HepG2 (cell line): ENCODE measurements at regions not wholly inside any gene's neighbourhood (a gene's known extent, or its start where the extent isn't known, plus 50 kb on each side); places are given as distances from the start of the nearest gene placed in this dataset.

Source experiments
- ATAC-seq: fragments of 200-7000 bp; cut with Tn5 transposase; 3 replicates; pipeline ENCODE4 v1.9.1; 2020; ENCODE audit warnings: mild to moderate bottlenecking, moderate library complexity
- BruUV-seq: library from RNA; stranded (reverse); fragments of 400-500 nt; replicated peaks from 2 replicates; lab custom pipeline; 2021; lab: Mats Ljungman, UMichigan
- CTCF ChIA-PET: fragments of 300-600 bp; formaldehyde crosslinking; extraction: SDS; loops from one replicate; lab custom pipeline; 2021; ENCODE audit warnings: low total read pairs, inconsistent platforms, low intra/inter-chr PET ratio; lab: Yijun Ruan, JAX
- POLR2A ChIA-PET: fragments of 350-600 bp; sonication (Branson Sonifier 250); formaldehyde crosslinking; loops from one replicate; lab custom pipeline; 2020; ENCODE audit warnings: antibody characterized with exemption, inconsistent platforms; lab: Yijun Ruan, JAX
- DNase-seq: peaks from one replicate; pipeline ENCODE4 v3.0.0-alpha.2; 2015; ENCODE audit warnings: low spot score
- FAIRE-seq: peaks from 3 replicates; lab custom pipeline; 2011; peaks lifted over from hg19 to GRCh38; lab: Jason Lieb, UNC
- H2AFZ ChIP-seq: one replicate; pipeline ENCODE4 v1.6.1; 2011; ENCODE audit warnings: low read length, inconsistent platforms
- H3K27ac ChIP-seq: fragments of 300-600 bp; 3 replicates; pipeline ENCODE4 v1.8.0; 2011; ENCODE audit warnings: mixed run types, mild to moderate bottlenecking, mixed read lengths, low read length, inconsistent platforms; ENCODE audit not compliant: insufficient read depth; ENCODE audit errors: extremely low read length
- H3K27me3 ChIP-seq, 2 experiments: fragments of 200-600 bp in 1 of 2; 2 replicates in 1 of 2; 3 replicates in 1 of 2; pipeline versions ENCODE4 v1.6.0 to v1.8.0; 2011; ENCODE audit warnings: low read length in 2 of 2, mild to moderate bottlenecking in 2 of 2, moderate library complexity in 2 of 2, inconsistent platforms in 1 of 2; ENCODE audit not compliant: insufficient read depth in 2 of 2, control insufficient read depth in 1 of 2
- H3K36me3 ChIP-seq, 2 experiments: fragments of 200-600 bp in 1 of 2; replicated peaks in 1 of 2; 2 replicates in 1 of 2; 3 replicates in 1 of 2; pipeline versions ENCODE4 v1.5.1 to v1.8.0; 2011; ENCODE audit warnings: low read length in 2 of 2, inconsistent platforms in 1 of 2; ENCODE audit not compliant: insufficient read depth in 2 of 2, control insufficient read depth in 1 of 2
- H3K4me1 ChIP-seq: 2 replicates; pipeline ENCODE4 v1.5.1; 2012; ENCODE audit warnings: low read length, inconsistent platforms; ENCODE audit not compliant: insufficient read depth
- H3K4me2 ChIP-seq: 2 replicates; pipeline ENCODE4 v1.6.0; 2011; ENCODE audit warnings: low read depth, low read length, inconsistent platforms
- H3K4me3 ChIP-seq, 3 experiments: fragments of 200-600 bp in 1 of 3; sonication (generic), shearing (Covaris generic) in 1 of 3; replicated peaks in 1 of 3; 2 replicates each; pipeline ENCODE4 v1.5.1; 2011 to 2016; ENCODE audit warnings: low read length in 3 of 3, inconsistent platforms in 2 of 3, low read depth in 2 of 3, mild to moderate bottlenecking in 2 of 3, control low read depth in 1 of 3, mixed read lengths in 1 of 3; ENCODE audit not compliant: insufficient read depth in 1 of 3
- H3K79me2 ChIP-seq: one replicate; pipeline ENCODE4 v1.6.1; 2011; ENCODE audit warnings: low read length, inconsistent platforms; ENCODE audit not compliant: insufficient read depth
- H3K9ac ChIP-seq: 2 replicates; pipeline ENCODE4 v1.6.0; 2011; ENCODE audit warnings: mild to moderate bottlenecking, low read depth, low read length, inconsistent platforms; ENCODE audit not compliant: insufficient read depth
- H3K9me3 ChIP-seq: 2 replicates; pipeline ENCODE4 v1.5.1; 2012; ENCODE audit warnings: mild to moderate bottlenecking, low read length
- H4K20me1 ChIP-seq: 2 replicates; pipeline ENCODE4 v1.6.0; 2011; ENCODE audit warnings: inconsistent platforms, mild to moderate bottlenecking, low read length, moderate library complexity; ENCODE audit not compliant: insufficient read depth
- BHLHE40 ChIP-seq: IDR thresholded peaks from 2 replicates; pipeline ENCODE4 v1.6.1; 2011; ENCODE audit warnings: low read length, improper control_type of control experiment
- FOXO1 ChIP-seq: sonication (generic); formaldehyde crosslinking; IDR thresholded peaks from 2 replicates; pipeline ENCODE4 v1.4.0; 2020; ENCODE audit warnings: missing genetic modification reagents
- KDM5A ChIP-seq: fragments of 200-600 bp; sonication (generic); IDR thresholded peaks from 2 replicates; pipeline ENCODE4 v1.7.0; 2018; ENCODE audit warnings: antibody characterized with exemption, mild to moderate bottlenecking, low read length, borderline replicate concordance
- NFYB ChIP-seq: sonication (generic); formaldehyde crosslinking; IDR thresholded peaks from 2 replicates; pipeline ENCODE4 v1.4.0; 2020; ENCODE audit warnings: missing genetic modification reagents
- SRF ChIP-seq: IDR thresholded peaks from 2 replicates; pipeline ENCODE4 v1.6.1; 2011; ENCODE audit warnings: mild to moderate bottlenecking, low read depth, low read length, moderate library complexity
- STAT5B ChIP-seq: sonication (generic); formaldehyde crosslinking; IDR thresholded peaks from 2 replicates; pipeline ENCODE4 v1.4.0; 2020; ENCODE audit warnings: missing genetic modification reagents
- WIZ ChIP-seq: sonication (generic); formaldehyde crosslinking; IDR thresholded peaks from 2 replicates; pipeline ENCODE4 v1.5.1; 2020; ENCODE audit warnings: mild to moderate bottlenecking, missing genetic modification reagents
- ZNF10 ChIP-seq: sonication (generic); formaldehyde crosslinking; IDR thresholded peaks from 2 replicates; pipeline ENCODE4 v1.4.0; 2020; ENCODE audit warnings: mild to moderate bottlenecking, low read depth, missing genetic modification reagents, borderline replicate concordance
- ZNF337 ChIP-seq: sonication (generic); formaldehyde crosslinking; IDR thresholded peaks from 2 replicates; pipeline ENCODE4 v1.5.1; 2020; ENCODE audit warnings: missing genetic modification reagents, low read depth, mild to moderate bottlenecking, borderline replicate concordance
- ZNF530 ChIP-seq: sonication (generic); formaldehyde crosslinking; IDR thresholded peaks from 2 replicates; pipeline ENCODE4 v1.5.0; 2020; ENCODE audit warnings: low read depth, mild to moderate bottlenecking, missing genetic modification reagents
- ZNF567 ChIP-seq: sonication (generic); formaldehyde crosslinking; IDR thresholded peaks from 2 replicates; pipeline ENCODE4 v1.8.1; 2023; ENCODE audit warnings: mild to moderate bottlenecking, missing genetic modification reagents, borderline replicate concordance
- ZNF772 ChIP-seq: sonication (generic); formaldehyde crosslinking; IDR thresholded peaks from 2 replicates; pipeline ENCODE4 v1.5.0; 2020; ENCODE audit warnings: mild to moderate bottlenecking, missing genetic modification reagents
- WGBS: methylation state at CpG from one replicate; pipeline ENCODE4 v1.1.6; 2017; ENCODE audit warnings: low lambda C conversion rate; 5-methylcytosine and 5-hydroxymethylcytosine counted together
- in situ Hi-C: cut with HindIII; loops from 2 replicates; pipeline ENCODE4 v1.10.0; 2017; ENCODE audit warnings: low pct_unique_long_range_greater_than_20kb; ENCODE audit not compliant: extremely low pct_ligation_motif_present
- intact Hi-C: fragments of 100-400 bp; cut with micrococcal nuclease; formaldehyde crosslinking; loops from one replicate; pipeline ENCODE4 v1.10.0; 2022; ENCODE audit not compliant: unreplicated experiment
- TF ChIP-seq, protein P1 (sequence below): sonication (generic); formaldehyde crosslinking; IDR thresholded peaks from 2 replicates; pipeline ENCODE4 v1.5.0; 2020; ENCODE audit warnings: missing genetic modification reagents
- TF ChIP-seq, protein P2 (sequence below): sonication (generic); formaldehyde crosslinking; IDR thresholded peaks from 2 replicates; pipeline ENCODE4 v1.5.0; 2020; ENCODE audit warnings: missing genetic modification reagents
- TF ChIP-seq, protein P3 (sequence below): sonication (generic); formaldehyde crosslinking; IDR thresholded peaks from 2 replicates; pipeline ENCODE4 v1.4.0; 2020; ENCODE audit warnings: missing genetic modification reagents
- TF ChIP-seq, protein P4 (sequence below): sonication (generic); formaldehyde crosslinking; IDR thresholded peaks from 2 replicates; pipeline ENCODE4 v1.8.1; 2023; ENCODE audit warnings: mild to moderate bottlenecking, missing genetic modification reagents, borderline replicate concordance
- TF ChIP-seq, protein P5 (sequence below): sonication (generic); formaldehyde crosslinking; IDR thresholded peaks from 2 replicates; pipeline ENCODE4 v1.4.0; 2020; ENCODE audit warnings: missing genetic modification reagents

DNA sequence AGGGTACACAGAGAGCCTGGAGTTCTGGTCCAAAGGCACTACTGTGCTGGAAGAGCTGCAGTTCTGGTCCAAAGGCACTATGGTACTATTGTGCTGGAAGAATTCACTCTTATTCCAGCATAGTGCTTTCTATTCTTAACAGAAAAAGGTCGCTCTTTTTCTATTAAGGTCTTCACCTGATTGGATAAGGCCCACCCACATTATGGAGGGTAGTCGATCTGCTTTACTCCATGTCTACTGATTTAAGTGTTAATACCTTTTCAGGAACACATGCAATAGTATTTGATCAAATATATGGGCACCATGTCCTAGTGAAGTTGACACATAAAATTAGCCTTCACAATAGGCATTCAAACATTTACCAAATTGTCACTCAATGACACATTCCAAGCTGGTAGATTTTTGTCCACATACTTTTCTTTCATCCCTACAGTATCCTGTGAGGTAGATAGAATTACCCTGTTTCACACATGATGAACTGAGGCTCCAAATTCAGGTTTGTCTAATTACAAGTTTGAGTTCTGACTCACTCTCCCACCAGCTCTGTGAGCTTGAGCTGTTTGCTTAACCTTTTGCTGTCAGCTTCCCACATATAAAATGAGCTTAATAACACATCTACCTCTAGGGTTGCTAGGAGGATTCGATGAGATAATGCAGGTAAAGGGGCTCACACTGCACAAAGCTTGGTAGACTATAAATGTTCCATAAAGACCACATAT lies 129.9 kb downstream of the AIPL1 start (continued):
- TF ChIP-seq ZNF772 (CRISPR knock-in tag): no peak
- TF ChIP-seq, protein P1, sequence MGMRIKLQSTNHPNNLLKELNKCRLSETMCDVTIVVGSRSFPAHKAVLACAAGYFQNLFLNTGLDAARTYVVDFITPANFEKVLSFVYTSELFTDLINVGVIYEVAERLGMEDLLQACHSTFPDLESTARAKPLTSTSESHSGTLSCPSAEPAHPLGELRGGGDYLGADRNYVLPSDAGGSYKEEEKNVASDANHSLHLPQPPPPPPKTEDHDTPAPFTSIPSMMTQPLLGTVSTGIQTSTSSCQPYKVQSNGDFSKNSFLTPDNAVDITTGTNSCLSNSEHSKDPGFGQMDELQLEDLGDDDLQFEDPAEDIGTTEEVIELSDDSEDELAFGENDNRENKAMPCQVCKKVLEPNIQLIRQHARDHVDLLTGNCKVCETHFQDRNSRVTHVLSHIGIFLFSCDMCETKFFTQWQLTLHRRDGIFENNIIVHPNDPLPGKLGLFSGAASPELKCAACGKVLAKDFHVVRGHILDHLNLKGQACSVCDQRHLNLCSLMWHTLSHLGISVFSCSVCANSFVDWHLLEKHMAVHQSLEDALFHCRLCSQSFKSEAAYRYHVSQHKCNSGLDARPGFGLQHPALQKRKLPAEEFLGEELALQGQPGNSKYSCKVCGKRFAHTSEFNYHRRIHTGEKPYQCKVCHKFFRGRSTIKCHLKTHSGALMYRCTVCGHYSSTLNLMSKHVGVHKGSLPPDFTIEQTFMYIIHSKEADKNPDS: no peak
- no peak for TF ChIP-seq STAT5B
- no peak for TF ChIP-seq SRF
- TF ChIP-seq NFYB (CRISPR knock-in tag): no peak
- TF ChIP-seq ZNF530: no peak
- TF ChIP-seq ZNF10 (CRISPR knock-in tag): no peak

DNA sequence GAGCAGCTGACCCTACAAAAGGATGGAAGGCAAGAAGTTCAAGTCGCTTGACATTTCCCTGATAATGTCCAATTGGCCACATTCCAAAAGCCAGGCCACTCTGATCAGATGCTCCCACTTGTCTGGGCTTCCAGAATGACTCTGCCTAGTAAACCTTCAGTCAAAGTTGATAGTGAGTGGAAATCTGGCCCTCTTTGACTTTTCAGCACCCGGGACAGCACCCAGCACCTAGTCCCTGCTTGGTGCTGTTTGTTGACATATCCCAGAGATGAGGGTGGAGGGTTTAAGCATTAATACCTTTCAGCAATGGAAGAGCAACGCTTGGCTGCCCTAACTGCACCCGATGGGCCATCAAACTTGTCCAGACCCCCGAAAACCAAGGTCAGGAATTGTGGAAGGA lies 131.3 kb downstream of the AIPL1 start:
- in situ Hi-C loops: no loop called here
- Histone ChIP-seq H2AFZ (no peak overlapping the region), H4K20me1 (no peaks in the 10 kb centered on the region), H3K79me2 (no peaks in the 10 kb centered on the region), H3K36me3 (no peaks in the 10 kb centered on the region), H3K9ac (no peak overlapping the region), H3K4me3 (no peak overlapping the region), H3K4me2 (no peak overlapping the region), H3K27ac (no peak overlapping the region), H3K9me3 (no peaks in the 10 kb centered on the region), H3K27me3 (no peaks in the 10 kb centered on the region; a peak in 1 of 5 replicates), H3K4me1 (no peaks in the 10 kb centered on the region)
- CTCF ChIA-PET: no interaction called here
- POLR2A ChIA-PET: no interaction called here
- 0% methylated on average over 4 of the region's 5 CpGs for WGBS
- no peak for FAIRE-seq
- BruUV-seq: no TSS peak
- intact Hi-C loops: loop anchor here (1.0 kb wide), 1 partner anchor 34 kb away; no protein-coding TSS in a partner anchor
- ATAC-seq: no peak
- DNase-seq: no peak
- TF ChIP-seq, protein P2, sequence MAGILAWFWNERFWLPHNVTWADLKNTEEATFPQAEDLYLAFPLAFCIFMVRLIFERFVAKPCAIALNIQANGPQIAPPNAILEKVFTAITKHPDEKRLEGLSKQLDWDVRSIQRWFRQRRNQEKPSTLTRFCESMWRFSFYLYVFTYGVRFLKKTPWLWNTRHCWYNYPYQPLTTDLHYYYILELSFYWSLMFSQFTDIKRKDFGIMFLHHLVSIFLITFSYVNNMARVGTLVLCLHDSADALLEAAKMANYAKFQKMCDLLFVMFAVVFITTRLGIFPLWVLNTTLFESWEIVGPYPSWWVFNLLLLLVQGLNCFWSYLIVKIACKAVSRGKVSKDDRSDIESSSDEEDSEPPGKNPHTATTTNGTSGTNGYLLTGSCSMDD (CRISPR knock-in tag): no peak
- TF ChIP-seq ZNF337: no peak
- TF ChIP-seq ZNF567: no peak
- TF ChIP-seq, protein P3, sequence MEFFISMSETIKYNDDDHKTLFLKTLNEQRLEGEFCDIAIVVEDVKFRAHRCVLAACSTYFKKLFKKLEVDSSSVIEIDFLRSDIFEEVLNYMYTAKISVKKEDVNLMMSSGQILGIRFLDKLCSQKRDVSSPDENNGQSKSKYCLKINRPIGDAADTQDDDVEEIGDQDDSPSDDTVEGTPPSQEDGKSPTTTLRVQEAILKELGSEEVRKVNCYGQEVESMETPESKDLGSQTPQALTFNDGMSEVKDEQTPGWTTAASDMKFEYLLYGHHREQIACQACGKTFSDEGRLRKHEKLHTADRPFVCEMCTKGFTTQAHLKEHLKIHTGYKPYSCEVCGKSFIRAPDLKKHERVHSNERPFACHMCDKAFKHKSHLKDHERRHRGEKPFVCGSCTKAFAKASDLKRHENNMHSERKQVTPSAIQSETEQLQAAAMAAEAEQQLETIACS: no peak
- TF ChIP-seq BHLHE40: no peak
- peak; percentile 93 for TF ChIP-seq WIZ (CRISPR knock-in tag)
- TF ChIP-seq, protein P4, sequence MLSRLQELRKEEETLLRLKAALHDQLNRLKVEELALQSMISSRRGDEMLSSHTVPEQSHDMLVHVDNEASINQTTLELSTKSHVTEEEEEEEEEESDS (CRISPR knock-in tag): no peak
- no peak for TF ChIP-seq FOXO1 (CRISPR knock-in tag)
- no peak for TF ChIP-seq KDM5A
- TF ChIP-seq, protein P5, sequence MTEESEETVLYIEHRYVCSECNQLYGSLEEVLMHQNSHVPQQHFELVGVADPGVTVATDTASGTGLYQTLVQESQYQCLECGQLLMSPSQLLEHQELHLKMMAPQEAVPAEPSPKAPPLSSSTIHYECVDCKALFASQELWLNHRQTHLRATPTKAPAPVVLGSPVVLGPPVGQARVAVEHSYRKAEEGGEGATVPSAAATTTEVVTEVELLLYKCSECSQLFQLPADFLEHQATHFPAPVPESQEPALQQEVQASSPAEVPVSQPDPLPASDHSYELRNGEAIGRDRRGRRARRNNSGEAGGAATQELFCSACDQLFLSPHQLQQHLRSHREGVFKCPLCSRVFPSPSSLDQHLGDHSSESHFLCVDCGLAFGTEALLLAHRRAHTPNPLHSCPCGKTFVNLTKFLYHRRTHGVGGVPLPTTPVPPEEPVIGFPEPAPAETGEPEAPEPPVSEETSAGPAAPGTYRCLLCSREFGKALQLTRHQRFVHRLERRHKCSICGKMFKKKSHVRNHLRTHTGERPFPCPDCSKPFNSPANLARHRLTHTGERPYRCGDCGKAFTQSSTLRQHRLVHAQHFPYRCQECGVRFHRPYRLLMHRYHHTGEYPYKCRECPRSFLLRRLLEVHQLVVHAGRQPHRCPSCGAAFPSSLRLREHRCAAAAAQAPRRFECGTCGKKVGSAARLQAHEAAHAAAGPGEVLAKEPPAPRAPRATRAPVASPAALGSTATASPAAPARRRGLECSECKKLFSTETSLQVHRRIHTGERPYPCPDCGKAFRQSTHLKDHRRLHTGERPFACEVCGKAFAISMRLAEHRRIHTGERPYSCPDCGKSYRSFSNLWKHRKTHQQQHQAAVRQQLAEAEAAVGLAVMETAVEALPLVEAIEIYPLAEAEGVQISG (CRISPR knock-in tag): no peak
